IMR-90 (cell line): ENCODE measurements at regions not wholly inside any gene's neighbourhood (a gene's known extent, or its start where the extent isn't known, plus 50 kb on each side); places are given as distances from the start of the nearest gene placed in this dataset.

Experiments
- ATAC-seq: fragments of 200-7000 bp; cut with Tn5 transposase; 2 replicates; pipeline ENCODE4 v1.9.1; 2020; ENCODE audit warnings: low read depth, mild to moderate bottlenecking, moderate library complexity
- BruUV-seq: library from RNA; stranded (reverse); fragments of 400-500 nt; replicated peaks from 2 replicates; lab custom pipeline; 2021; lab: Mats Ljungman, UMichigan
- CTCF ChIA-PET: fragments of 300-600 bp; formaldehyde crosslinking; extraction: SDS; loops from one replicate; lab custom pipeline; 2021; ENCODE audit warnings: antibody characterized with exemption; lab: Yijun Ruan, JAX
- POLR2A ChIA-PET: fragments of 300-600 bp; sonication (Branson Sonifier 250); formaldehyde crosslinking; loops from one replicate; lab custom pipeline; 2022; ENCODE audit warnings: antibody characterized with exemption; ENCODE audit not compliant: unreplicated experiment; lab: Charles Lee
- DNase-seq: peaks from one replicate; pipeline ENCODE4 v3.0.0; 2013
- H2AFZ ChIP-seq: replicated peaks from 2 replicates; pipeline ENCODE3; 2013; ENCODE audit warnings: low read length, mild to moderate bottlenecking; ENCODE audit not compliant: poor library complexity
- H2AK5ac ChIP-seq: 2 replicates; pipeline ENCODE4 v1.6.1; 2013; ENCODE audit warnings: low read depth, low read length, inconsistent platforms
- H2AK9ac ChIP-seq: replicated peaks from 2 replicates; pipeline ENCODE3; 2013; ENCODE audit warnings: mild to moderate bottlenecking, low read depth, low read length, moderate library complexity; ENCODE audit not compliant: poor library complexity
- H2BK120ac ChIP-seq: 2 replicates; pipeline ENCODE4 v1.6.1; 2013; ENCODE audit warnings: low read depth, low read length, inconsistent platforms
- H2BK15ac ChIP-seq: 3 replicates; pipeline ENCODE4 v1.6.1; 2013; ENCODE audit warnings: low read depth, low read length, inconsistent platforms
- H2BK20ac ChIP-seq: 2 replicates; pipeline ENCODE4 v1.6.1; 2013; ENCODE audit warnings: low read depth, mild to moderate bottlenecking, inconsistent platforms, low read length, moderate library complexity
- H2BK5ac ChIP-seq: 2 replicates; pipeline ENCODE4 v1.6.1; 2013; ENCODE audit warnings: mild to moderate bottlenecking, low read depth, low read length, inconsistent platforms; ENCODE audit not compliant: poor library complexity, severe bottlenecking
- H3K14ac ChIP-seq: replicated peaks from 2 replicates; pipeline ENCODE4 v1.6.1; 2013; ENCODE audit warnings: low read depth, low read length, inconsistent platforms
- H3K18ac ChIP-seq: 2 replicates; pipeline ENCODE4 v1.6.1; 2013; ENCODE audit warnings: low read depth, low read length, control low read depth
- H3K23ac ChIP-seq: 2 replicates; pipeline ENCODE4 v1.6.1; 2013; ENCODE audit warnings: low read depth, low read length, inconsistent platforms
- H3K27ac ChIP-seq: 2 replicates; pipeline ENCODE4 v1.5.1; 2013; ENCODE audit warnings: mild to moderate bottlenecking, control low read depth, low read length; ENCODE audit not compliant: insufficient read depth
- H3K27me3 ChIP-seq: 2 replicates; pipeline ENCODE4 v1.6.1; 2013; ENCODE audit warnings: low read length; ENCODE audit not compliant: control insufficient read depth, insufficient read depth
- H3K36me3 ChIP-seq: 2 replicates; pipeline ENCODE4 v1.6.1; 2013; ENCODE audit warnings: low read length, mixed read lengths; ENCODE audit not compliant: control insufficient read depth, insufficient read depth
- H3K4ac ChIP-seq: 2 replicates; pipeline ENCODE4 v1.6.1; 2013; ENCODE audit warnings: low read depth, low read length, inconsistent platforms
- H3K4me1 ChIP-seq: 2 replicates; pipeline ENCODE4 v1.6.1; 2013; ENCODE audit warnings: low read length, mixed read lengths; ENCODE audit not compliant: control insufficient read depth, insufficient read depth
- H3K4me2 ChIP-seq: 2 replicates; pipeline ENCODE4 v1.6.1; 2013; ENCODE audit warnings: low read depth, mild to moderate bottlenecking, control low read depth, low read length, moderate library complexity
- H3K4me3 ChIP-seq: 2 replicates; pipeline ENCODE4 v1.5.1; 2013; ENCODE audit warnings: low read depth, mild to moderate bottlenecking, control low read depth, low read length, moderate library complexity; ENCODE audit not compliant: insufficient read depth
- H3K56ac ChIP-seq: 2 replicates; pipeline ENCODE4 v1.6.1; 2013; ENCODE audit warnings: low read length, inconsistent platforms; ENCODE audit not compliant: insufficient read depth; ENCODE audit errors: extremely low read depth
- H3K79me1 ChIP-seq, 2 experiments: 2 replicates each; pipeline ENCODE4 v1.6.1; 2013; ENCODE audit warnings: low read length in 2 of 2, inconsistent platforms in 1 of 2, low read depth in 1 of 2
- H3K9ac ChIP-seq: 2 replicates; pipeline ENCODE4 v1.6.1; 2013; ENCODE audit warnings: low read depth, low read length, control low read depth
- H3K9me1 ChIP-seq: 2 replicates; pipeline ENCODE4 v1.6.1; 2013; ENCODE audit warnings: low read length, inconsistent platforms; ENCODE audit not compliant: insufficient read depth
- H3K9me3 ChIP-seq: 2 replicates; pipeline ENCODE4 v1.6.1; 2013; ENCODE audit warnings: low read length; ENCODE audit not compliant: control insufficient read depth, insufficient read depth
- H4K20me1 ChIP-seq: 2 replicates; pipeline ENCODE4 v1.6.1; 2013; ENCODE audit warnings: low read length, inconsistent platforms; ENCODE audit not compliant: insufficient read depth
- H4K5ac ChIP-seq: 2 replicates; pipeline ENCODE4 v1.6.1; 2013; ENCODE audit warnings: mild to moderate bottlenecking, low read depth, low read length, control low read depth
- H4K8ac ChIP-seq, 2 experiments: 2 replicates each; pipeline ENCODE4 v1.6.1; 2013; ENCODE audit warnings: low read depth in 2 of 2, low read length in 2 of 2, control low read depth in 1 of 2, inconsistent platforms in 1 of 2
- H4K91ac ChIP-seq: 2 replicates; pipeline ENCODE4 v1.6.1; 2013; ENCODE audit warnings: low read depth, low read length, inconsistent platforms; ENCODE audit not compliant: insufficient read depth
- CEBPB ChIP-seq: IDR thresholded peaks from 2 replicates; pipeline ENCODE4 v1.6.1; 2012; ENCODE audit warnings: low read depth, low read length, improper control_type of control experiment
- CHD1 ChIP-seq: IDR thresholded peaks from 2 replicates; pipeline ENCODE4 v1.6.1; 2012; ENCODE audit warnings: low read depth, low read length, improper control_type of control experiment
- ELK1 ChIP-seq: fragments of 150-350 bp; IDR thresholded peaks from 2 replicates; pipeline ENCODE4 v1.6.1; 2016; ENCODE audit warnings: low read depth, mild to moderate bottlenecking, low read length, moderate library complexity, borderline replicate concordance
- FOS ChIP-seq: fragments of 150-350 bp; IDR thresholded peaks from 2 replicates; pipeline ENCODE4 v1.6.1; 2016; ENCODE audit warnings: low read depth, low read length
- MAFK ChIP-seq: IDR thresholded peaks from 2 replicates; pipeline ENCODE4 v1.6.1; 2012; ENCODE audit warnings: low read depth, low read length, improper control_type of control experiment
- MAZ ChIP-seq: IDR thresholded peaks from 2 replicates; pipeline ENCODE4 v1.6.1; 2012; ENCODE audit warnings: low read depth, mild to moderate bottlenecking, low read length, improper control_type of control experiment, moderate library complexity, borderline replicate concordance
- MXI1 ChIP-seq: IDR thresholded peaks from 2 replicates; pipeline ENCODE4 v1.6.1; 2012; ENCODE audit warnings: low read depth, mild to moderate bottlenecking, low read length, moderate library complexity, borderline replicate concordance
- NFE2L2 ChIP-seq: fragments of 150-350 bp; IDR thresholded peaks from 2 replicates; pipeline ENCODE4 v1.6.1; 2016; ENCODE audit warnings: low read depth, mild to moderate bottlenecking, low read length
- POLR2A ChIP-seq: IDR thresholded peaks from 2 replicates; pipeline ENCODE4 v1.6.1; 2012; ENCODE audit warnings: mild to moderate bottlenecking, low read depth, low read length
- RAD21 ChIP-seq: IDR thresholded peaks from 2 replicates; pipeline ENCODE4 v1.6.1; 2012; ENCODE audit warnings: low read length, improper control_type of control experiment
- RCOR1 ChIP-seq: IDR thresholded peaks from 2 replicates; pipeline ENCODE4 v1.6.1; 2012; ENCODE audit warnings: mild to moderate bottlenecking, low read length, improper control_type of control experiment; ENCODE audit not compliant: insufficient replicate concordance
- RFX5 ChIP-seq: IDR thresholded peaks from 2 replicates; pipeline ENCODE4 v1.8.0; 2012; ENCODE audit warnings: low read depth, mild to moderate bottlenecking, low read length, moderate library complexity
- SMC3 ChIP-seq: fragments of 150-350 bp; IDR thresholded peaks from 2 replicates; pipeline ENCODE4 v1.6.1; 2016; ENCODE audit warnings: low read depth, mild to moderate bottlenecking, antibody characterized with exemption, low read length, moderate library complexity
- whole genome bisulfite sequencing, 2 experiments: methylation state at CpG; one replicate each; pipeline versions ENCODE4 v1.1.5 to v1.1.7; 2013; ENCODE audit warnings: missing lambda C conversion rate in 2 of 2; ENCODE audit not compliant: insufficient read length in 1 of 2; ENCODE audit errors: extremely low coverage in 2 of 2; 5-methylcytosine and 5-hydroxymethylcytosine counted together
- dilution Hi-C: fragments of 300-500 bp; cut with HindIII; formaldehyde crosslinking; loops from one replicate; pipeline ENCODE4 v1.14.3; 2018; ENCODE audit warnings: low sequenced_read_pairs; ENCODE audit not compliant: unreplicated experiment
- in situ Hi-C: fragments of 300-500 bp; cut with MboI; formaldehyde crosslinking; loops from 3 replicates; pipeline ENCODE4 v1.14.3; 2019; ENCODE audit warnings: low sequenced_read_pairs, inconsistent platforms, mixed read lengths
- intact Hi-C: fragments of 100-400 bp; cut with micrococcal nuclease; formaldehyde crosslinking; loops from 2 replicates; pipeline ENCODE4 v1.10.0; 2022
- TF ChIP-seq, protein P1 (sequence below): conservative IDR thresholded peaks from 2 replicates; pipeline ENCODE4 v1.5.1; 2012; ENCODE audit warnings: mild to moderate bottlenecking, low read depth, low read length, improper control_type of control experiment
- TF ChIP-seq, protein P2 (sequence below): fragments of 150-350 bp; IDR thresholded peaks from 2 replicates; pipeline ENCODE4 v1.6.1; 2017; ENCODE audit warnings: mild to moderate bottlenecking, antibody characterized with exemption, low read length, low read depth

GRCh38 chr3:194009019-194009418 is 126.9 kb upstream of the HES1 start:
- ATAC-seq (no peak), DNase-seq (no peak)
- Histone ChIP-seq H2AK5ac (no peak overlapping the region), H2BK120ac (no peak overlapping the region), H3K4ac (no peak overlapping the region), H4K8ac (no peak overlapping the region), H4K20me1 (no peaks in the 10 kb centered on the region), H3K4me3 (no peak overlapping the region), H3K23ac (no peak overlapping the region), H3K36me3 (no peaks in the 10 kb centered on the region), H3K27me3 (peaks cover 48% of the 10 kb centered on the region), H3K18ac (no peak overlapping the region), H3K27ac (no peak overlapping the region), H3K79me1 (no peaks in the 10 kb centered on the region), H3K4me1 (peaks cover 1% of the 10 kb centered on the region; the same call in 1 of the 2 replicates), H4K5ac (no peak overlapping the region), H3K9me3 (no peaks in the 10 kb centered on the region), H2AK9ac (no peak overlapping the region), H2BK5ac (no peak overlapping the region), H2BK15ac (no peak overlapping the region), H2AFZ (no peak overlapping the region), H2BK20ac (no peak overlapping the region), H3K9me1 (0 out of 2 replicates have a peak, but pooled peaks cover 2% of the 10 kb centered on the region), H3K9ac (no peak overlapping the region), H3K56ac (no peak overlapping the region), H3K14ac (no peak overlapping the region), H3K4me2 (no peak overlapping the region), H4K91ac (no peak overlapping the region)
- in situ Hi-C loops (no loop called here), intact Hi-C loops (loop anchor here (10.0 kb wide), 2 partner anchors 224 to 306 kb away; no protein-coding TSS in a partner anchor), dilution Hi-C loops (no loop called here)
- no TSS peak for BruUV-seq
- ChIA-PET POLR2A (no interaction called here), CTCF (no interaction called here)
- no CpG with 5 or more reads among the region's 5 CpGs for WGBS, 2 experiments
- TF ChIP-seq NFE2L2 (no peak), ELK1 (no peak), MXI1 (no peak), MAFK (no peak), RAD21 (no peak), MAZ (no peak), CHD1 (no peak), CEBPB (no peak), RCOR1 (no peak), SMC3 (no peak), FOS (no peak), POLR2A (no peak), RFX5 (no peak)
- TF ChIP-seq, protein P1, sequence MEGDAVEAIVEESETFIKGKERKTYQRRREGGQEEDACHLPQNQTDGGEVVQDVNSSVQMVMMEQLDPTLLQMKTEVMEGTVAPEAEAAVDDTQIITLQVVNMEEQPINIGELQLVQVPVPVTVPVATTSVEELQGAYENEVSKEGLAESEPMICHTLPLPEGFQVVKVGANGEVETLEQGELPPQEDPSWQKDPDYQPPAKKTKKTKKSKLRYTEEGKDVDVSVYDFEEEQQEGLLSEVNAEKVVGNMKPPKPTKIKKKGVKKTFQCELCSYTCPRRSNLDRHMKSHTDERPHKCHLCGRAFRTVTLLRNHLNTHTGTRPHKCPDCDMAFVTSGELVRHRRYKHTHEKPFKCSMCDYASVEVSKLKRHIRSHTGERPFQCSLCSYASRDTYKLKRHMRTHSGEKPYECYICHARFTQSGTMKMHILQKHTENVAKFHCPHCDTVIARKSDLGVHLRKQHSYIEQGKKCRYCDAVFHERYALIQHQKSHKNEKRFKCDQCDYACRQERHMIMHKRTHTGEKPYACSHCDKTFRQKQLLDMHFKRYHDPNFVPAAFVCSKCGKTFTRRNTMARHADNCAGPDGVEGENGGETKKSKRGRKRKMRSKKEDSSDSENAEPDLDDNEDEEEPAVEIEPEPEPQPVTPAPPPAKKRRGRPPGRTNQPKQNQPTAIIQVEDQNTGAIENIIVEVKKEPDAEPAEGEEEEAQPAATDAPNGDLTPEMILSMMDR: no peak
- TF ChIP-seq, protein P2, sequence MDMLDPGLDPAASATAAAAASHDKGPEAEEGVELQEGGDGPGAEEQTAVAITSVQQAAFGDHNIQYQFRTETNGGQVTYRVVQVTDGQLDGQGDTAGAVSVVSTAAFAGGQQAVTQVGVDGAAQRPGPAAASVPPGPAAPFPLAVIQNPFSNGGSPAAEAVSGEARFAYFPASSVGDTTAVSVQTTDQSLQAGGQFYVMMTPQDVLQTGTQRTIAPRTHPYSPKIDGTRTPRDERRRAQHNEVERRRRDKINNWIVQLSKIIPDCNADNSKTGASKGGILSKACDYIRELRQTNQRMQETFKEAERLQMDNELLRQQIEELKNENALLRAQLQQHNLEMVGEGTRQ: no peak
